Loucy (cell line): ENCODE measurements at regions not wholly inside any gene's neighbourhood (a gene's known extent, or its start where the extent isn't known, plus 50 kb on each side); places are given as distances from the start of the nearest gene placed in this dataset.

ENCODE experiments used
- H2AFZ ChIP-seq: fragments of 200-600 bp; sonication (generic); 2 replicates; pipeline ENCODE4 v1.6.0; 2016; ENCODE audit warnings: antibody characterized with exemption, mild to moderate bottlenecking, low read length, moderate library complexity
- H3F3A ChIP-seq: fragments of 200-600 bp; 2 replicates; pipeline ENCODE4 v1.6.0; 2016; ENCODE audit warnings: antibody characterized with exemption, low read depth, mild to moderate bottlenecking
- H3K27me3 ChIP-seq: fragments of 200-600 bp; sonication (generic); 2 replicates; pipeline ENCODE4 v1.6.1; 2014; ENCODE audit warnings: low read length, mild to moderate bottlenecking; ENCODE audit not compliant: insufficient read depth, poor library complexity, severe bottlenecking
- H3K36me3 ChIP-seq: fragments of 200-600 bp; sonication (generic); 2 replicates; pipeline ENCODE4 v1.6.1; 2016; ENCODE audit warnings: low read length; ENCODE audit not compliant: insufficient read depth
- H3K4me1 ChIP-seq: fragments of 200-600 bp; sonication (generic); 2 replicates; pipeline ENCODE4 v1.5.1; 2014; ENCODE audit warnings: low read length, mild to moderate bottlenecking; ENCODE audit not compliant: insufficient read depth, poor library complexity, severe bottlenecking
- H3K4me2 ChIP-seq: fragments of 200-600 bp; sonication (generic); 2 replicates; pipeline ENCODE4 v1.6.0; 2014; ENCODE audit warnings: antibody characterized with exemption, low read length, low read depth, mild to moderate bottlenecking; ENCODE audit not compliant: poor library complexity, severe bottlenecking
- H3K4me3 ChIP-seq: fragments of 200-600 bp; sonication (generic); 2 replicates; pipeline ENCODE4 v1.5.1; 2014; ENCODE audit warnings: low read length, mild to moderate bottlenecking, mixed read lengths; ENCODE audit not compliant: poor library complexity, severe bottlenecking
- H3K79me2 ChIP-seq: fragments of 200-600 bp; sonication (generic); 2 replicates; pipeline ENCODE4 v1.6.1; 2014; ENCODE audit warnings: low read length; ENCODE audit not compliant: insufficient read depth
- H3K9ac ChIP-seq: fragments of 200-600 bp; sonication (generic); 2 replicates; pipeline ENCODE4 v1.6.0; 2014; ENCODE audit warnings: mild to moderate bottlenecking, low read depth, low read length, moderate library complexity; ENCODE audit not compliant: poor library complexity, severe bottlenecking
- H3K9me2 ChIP-seq: fragments of 200-600 bp; sonication (generic); replicated peaks from 2 replicates; pipeline ENCODE4 v1.6.1; 2016; ENCODE audit warnings: low read depth, low read length, mixed read lengths
- H3K9me3 ChIP-seq: fragments of 200-600 bp; sonication (generic); 2 replicates; pipeline ENCODE4 v1.6.1; 2014; ENCODE audit warnings: mild to moderate bottlenecking, antibody characterized with exemption, low read length, low read depth; ENCODE audit not compliant: insufficient read depth
- H4K20me1 ChIP-seq: fragments of 200-600 bp; sonication (generic); 2 replicates; pipeline ENCODE4 v1.6.0; 2014; ENCODE audit warnings: antibody characterized with exemption, low read length, mild to moderate bottlenecking; ENCODE audit not compliant: insufficient read depth, poor library complexity, severe bottlenecking
- EZH2phosphoT487 ChIP-seq: fragments of 200-600 bp; IDR thresholded peaks from 2 replicates; pipeline ENCODE4 v1.6.1; 2018; ENCODE audit warnings: antibody characterized with exemption, mild to moderate bottlenecking, moderate library complexity, borderline replicate concordance
- TF ChIP-seq, protein P1 (sequence below): fragments of 200-600 bp; sonication (generic); conservative IDR thresholded peaks from 2 replicates; pipeline ENCODE4 v1.5.1; 2014; ENCODE audit warnings: mild to moderate bottlenecking, antibody characterized with exemption, low read length

DNA sequence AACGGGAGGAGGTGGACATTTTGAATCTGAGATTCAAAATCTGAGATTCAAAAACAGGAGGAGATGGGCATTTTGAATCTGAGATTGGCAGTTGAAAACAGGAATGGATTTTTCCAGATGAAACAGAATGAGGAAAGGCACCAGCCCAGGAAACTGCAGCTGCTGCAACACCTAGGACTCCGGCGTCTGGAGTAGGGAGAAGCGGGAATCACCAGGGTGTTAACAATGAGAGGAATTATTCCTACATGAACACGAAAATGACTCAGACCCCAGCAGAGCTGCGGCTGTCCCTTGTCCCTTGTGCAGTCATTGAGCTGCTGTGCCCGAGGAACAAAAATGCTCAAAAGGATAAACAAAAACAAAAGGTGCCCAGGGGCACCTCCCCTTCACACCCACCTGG lies 59.9 kb upstream of the KAT6B start:
- Histone ChIP-seq H3K27me3 (no peaks in the 10 kb centered on the region), H3K4me2 (no peak overlapping the region), H2AFZ (no peak overlapping the region), H3K9me3 (no peaks in the 10 kb centered on the region), H3K9ac (no peak overlapping the region), H3K9me2 (no peaks in the 10 kb centered on the region), H3K36me3 (no peaks in the 10 kb centered on the region), H3K4me3 (no peak overlapping the region), H3K4me1 (peaks cover 29% of the 10 kb centered on the region), H4K20me1 (no peaks in the 10 kb centered on the region), H3F3A (no peaks in the 10 kb centered on the region), H3K79me2 (no peaks in the 10 kb centered on the region)
- TF ChIP-seq, protein P1, sequence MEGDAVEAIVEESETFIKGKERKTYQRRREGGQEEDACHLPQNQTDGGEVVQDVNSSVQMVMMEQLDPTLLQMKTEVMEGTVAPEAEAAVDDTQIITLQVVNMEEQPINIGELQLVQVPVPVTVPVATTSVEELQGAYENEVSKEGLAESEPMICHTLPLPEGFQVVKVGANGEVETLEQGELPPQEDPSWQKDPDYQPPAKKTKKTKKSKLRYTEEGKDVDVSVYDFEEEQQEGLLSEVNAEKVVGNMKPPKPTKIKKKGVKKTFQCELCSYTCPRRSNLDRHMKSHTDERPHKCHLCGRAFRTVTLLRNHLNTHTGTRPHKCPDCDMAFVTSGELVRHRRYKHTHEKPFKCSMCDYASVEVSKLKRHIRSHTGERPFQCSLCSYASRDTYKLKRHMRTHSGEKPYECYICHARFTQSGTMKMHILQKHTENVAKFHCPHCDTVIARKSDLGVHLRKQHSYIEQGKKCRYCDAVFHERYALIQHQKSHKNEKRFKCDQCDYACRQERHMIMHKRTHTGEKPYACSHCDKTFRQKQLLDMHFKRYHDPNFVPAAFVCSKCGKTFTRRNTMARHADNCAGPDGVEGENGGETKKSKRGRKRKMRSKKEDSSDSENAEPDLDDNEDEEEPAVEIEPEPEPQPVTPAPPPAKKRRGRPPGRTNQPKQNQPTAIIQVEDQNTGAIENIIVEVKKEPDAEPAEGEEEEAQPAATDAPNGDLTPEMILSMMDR, result no peak
- no peak for TF ChIP-seq EZH2phosphoT487

DNA sequence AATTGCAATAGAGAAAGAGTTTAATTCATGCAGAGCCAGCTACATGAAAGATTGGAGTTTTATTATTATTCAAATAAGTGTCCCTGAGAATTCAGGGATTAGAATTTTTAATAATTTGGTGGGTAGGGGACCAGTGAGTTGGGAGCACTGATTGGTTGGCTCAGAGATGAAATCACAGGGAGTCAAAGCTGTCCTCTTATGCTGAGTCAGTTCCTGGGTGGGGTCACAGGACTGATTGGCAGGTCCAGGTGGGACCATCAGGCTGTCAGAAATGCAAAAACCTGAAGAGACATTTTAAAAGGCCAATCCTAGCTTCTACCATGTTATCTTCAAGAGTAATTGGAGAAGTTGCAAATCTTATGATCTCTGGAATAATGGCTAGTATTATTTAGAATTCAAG lies 56.0 kb upstream of the KAT6B start:
- Histone ChIP-seq H3K4me3 (no peak overlapping the region), H3K4me2 (peak overlapping the region; percentile 33), H3K9me2 (no peaks in the 10 kb centered on the region), H3K36me3 (no peaks in the 10 kb centered on the region), H4K20me1 (no peaks in the 10 kb centered on the region), H3K9ac (peak overlapping the region; percentile 27), H3K79me2 (no peaks in the 10 kb centered on the region), H3K4me1 (peaks cover 13% of the 10 kb centered on the region), H2AFZ (peak overlapping the region; percentile 66; the same call in 1 of the 2 replicates), H3F3A (no peaks in the 10 kb centered on the region), H3K9me3 (0 out of 2 replicates have a peak, but pooled peaks cover 3% of the 10 kb centered on the region), H3K27me3 (no peaks in the 10 kb centered on the region)
- no peak for TF ChIP-seq EZH2phosphoT487
- TF ChIP-seq, protein P1, result no peak

DNA sequence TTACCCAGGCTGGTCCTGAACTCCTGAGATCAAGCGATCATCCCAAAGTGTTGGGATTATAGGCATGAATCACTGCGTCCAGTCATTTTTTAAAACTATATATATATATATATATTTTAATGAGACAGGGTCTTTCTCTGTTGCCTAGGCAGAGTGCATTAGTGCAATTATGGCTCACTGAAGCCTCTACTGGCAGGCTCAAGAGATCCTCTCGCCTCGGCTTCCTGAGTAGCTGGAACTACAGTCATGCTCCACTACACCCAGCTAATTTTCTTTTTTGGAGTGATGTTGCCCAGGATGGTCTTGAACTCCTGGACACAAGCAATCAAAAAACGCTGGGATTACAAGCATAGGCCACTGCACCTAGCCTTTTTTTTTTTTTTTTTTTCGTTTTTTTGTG lies 55.3 kb upstream of the KAT6B start:
- Histone ChIP-seq H3K9ac (no peak overlapping the region), H3K4me1 (peaks cover 13% of the 10 kb centered on the region), H2AFZ (peak overlapping the region; percentile 66; the same call in 1 of the 2 replicates), H4K20me1 (no peaks in the 10 kb centered on the region), H3K27me3 (no peaks in the 10 kb centered on the region), H3K4me3 (no peak overlapping the region), H3K4me2 (peak overlapping the region; percentile 33), H3K9me3 (0 out of 2 replicates have a peak, but pooled peaks cover 4% of the 10 kb centered on the region), H3F3A (no peaks in the 10 kb centered on the region), H3K79me2 (no peaks in the 10 kb centered on the region), H3K36me3 (no peaks in the 10 kb centered on the region), H3K9me2 (no peaks in the 10 kb centered on the region)
- TF ChIP-seq, protein P1, result peak; percentile 53
- no peak for TF ChIP-seq EZH2phosphoT487
